GM19035 (cell line): ENCODE measurements at regions not wholly inside any gene's neighbourhood (a gene's known extent, or its start where the extent isn't known, plus 50 kb on each side); places are given as distances from the start of the nearest gene placed in this dataset.

ENCODE experiments used
- ATAC-seq: cut with Tn5 transposase; IDR thresholded peaks from one replicate; pipeline ENCODE4 v1.9.1; 2021; ENCODE audit not compliant: unreplicated experiment

DNA sequence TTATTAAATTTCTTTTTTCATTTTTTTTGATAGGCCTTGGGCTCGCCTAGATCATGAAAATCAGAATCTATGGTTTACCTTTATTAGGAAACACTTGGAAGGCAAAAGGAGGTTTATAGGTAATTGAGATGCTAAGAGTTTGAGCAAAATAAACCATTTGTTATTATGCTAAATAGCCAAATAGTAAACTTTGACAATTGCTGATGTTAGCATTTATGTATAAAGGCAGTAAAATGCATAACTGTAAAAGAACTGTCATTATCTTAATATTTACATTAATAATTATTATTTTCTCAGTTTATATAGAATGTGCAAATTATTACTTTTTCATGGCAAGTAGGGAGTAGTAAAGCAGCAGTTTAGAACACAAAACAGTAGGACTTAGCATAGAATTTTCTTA is 1737.8 kb upstream of the PRR20A start:
- ATAC-seq: no peak

DNA sequence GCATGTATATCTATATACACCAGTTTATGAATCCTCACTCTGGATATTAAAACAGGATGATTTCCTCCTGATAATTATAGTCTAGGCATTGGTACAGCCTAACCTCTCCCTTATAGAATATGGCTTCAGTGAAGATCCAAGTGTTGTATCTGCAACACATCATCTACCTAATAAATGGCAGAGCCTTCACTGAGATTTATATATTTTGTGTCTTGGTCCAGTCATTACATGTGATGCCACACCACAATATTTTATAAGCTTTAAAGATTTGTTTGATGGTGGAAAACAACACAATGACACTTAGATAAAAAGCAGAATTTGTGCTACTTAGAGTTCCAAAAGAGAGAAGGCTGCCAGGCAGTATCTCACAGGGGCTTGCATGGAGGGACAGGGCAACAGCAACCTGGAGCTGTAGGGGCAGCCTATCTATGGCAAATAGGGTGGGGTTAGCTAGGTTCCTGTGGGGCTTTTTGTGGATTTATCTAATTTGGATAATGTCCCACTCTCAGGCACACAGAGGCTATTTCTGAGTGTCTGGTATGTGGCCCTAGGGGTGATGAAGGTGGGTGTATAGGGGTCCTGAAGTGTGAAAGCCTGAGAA is 1736.7 kb upstream of the PRR20A start:
- no peak for ATAC-seq

DNA sequence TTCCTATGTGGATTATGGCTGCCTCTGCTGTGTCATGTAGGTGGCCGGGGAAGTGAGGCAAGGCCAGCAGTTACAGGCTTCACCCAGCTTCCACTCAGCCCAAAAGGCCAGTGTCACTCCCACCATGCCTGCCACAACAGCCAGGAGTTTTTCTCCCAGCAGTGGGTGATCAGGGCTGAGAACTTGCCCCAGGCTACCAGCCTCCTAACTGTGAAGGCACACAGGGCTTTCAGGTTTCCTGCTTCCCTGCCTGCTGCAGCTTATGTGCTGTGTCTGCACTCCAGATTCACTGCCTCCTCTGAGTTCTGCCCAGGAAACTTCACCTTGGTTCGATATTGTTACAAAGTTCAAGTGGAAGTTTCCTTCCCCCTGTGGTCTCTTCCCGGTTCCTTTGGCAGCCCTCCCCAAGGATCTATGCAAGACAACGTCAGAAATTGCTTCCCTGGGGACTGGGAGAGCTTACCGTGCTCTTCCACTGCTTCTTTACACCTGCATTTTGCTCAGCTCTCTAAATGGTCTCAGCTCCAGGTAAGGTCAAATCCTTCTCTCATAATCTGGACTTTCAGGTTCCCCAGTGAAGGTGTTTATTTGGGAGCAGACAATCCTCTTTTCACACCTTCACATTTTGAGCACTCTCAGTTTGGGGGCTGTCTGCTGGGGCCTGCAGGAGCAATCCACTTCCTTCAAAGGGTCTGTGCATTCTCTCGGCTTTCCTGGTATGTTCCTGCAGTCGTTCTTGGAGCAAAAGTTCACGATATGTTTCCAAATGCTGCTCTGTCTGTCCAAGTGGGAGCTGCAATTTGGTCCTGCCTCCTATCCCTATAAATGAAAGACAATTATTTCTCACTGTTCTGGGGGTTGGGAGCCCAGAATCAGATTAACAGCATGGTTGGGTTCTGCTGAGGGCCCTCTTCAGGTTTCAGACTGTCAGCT is 1730.1 kb upstream of the PRR20A start:
- no peak for ATAC-seq

DNA sequence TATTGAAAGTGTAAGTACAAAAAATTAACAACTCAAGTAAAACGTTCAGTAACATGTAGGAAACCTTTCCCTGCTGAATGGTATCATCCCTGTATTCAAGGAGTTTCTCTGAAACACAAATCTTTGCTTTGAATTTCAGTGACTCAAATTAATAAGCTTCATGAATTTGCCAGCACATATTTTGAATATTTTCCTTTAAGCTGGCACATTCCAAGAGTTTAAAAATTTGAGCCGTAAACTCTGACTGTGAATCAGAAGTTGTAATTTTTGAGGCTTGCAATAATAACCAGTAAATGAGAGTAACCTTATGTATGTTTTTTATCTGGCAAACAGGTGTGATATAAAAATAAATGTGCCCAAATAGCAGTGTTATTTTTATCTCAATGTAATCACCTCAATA is 1722.6 kb upstream of the PRR20A start:
- no peak for ATAC-seq

DNA sequence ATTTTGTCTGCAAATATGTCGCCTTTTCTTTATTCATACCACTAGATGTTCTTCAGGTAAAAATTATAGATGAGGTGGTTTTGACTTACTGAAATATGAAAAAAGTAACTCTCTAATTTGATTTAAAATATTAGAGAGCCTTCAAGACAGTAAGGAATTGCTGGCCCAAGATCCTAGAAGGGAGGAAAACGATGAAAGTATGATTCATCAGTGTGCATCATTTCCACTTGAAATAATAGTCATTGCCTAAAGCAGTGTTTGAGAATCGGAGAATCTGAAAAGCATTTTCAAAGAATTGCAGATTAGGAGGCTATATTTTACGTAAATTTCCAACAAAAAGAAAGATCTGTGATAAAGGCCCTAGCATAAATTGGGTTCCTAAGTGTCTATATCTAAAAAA is 1707.9 kb upstream of the PRR20A start:
- ATAC-seq: no peak

DNA sequence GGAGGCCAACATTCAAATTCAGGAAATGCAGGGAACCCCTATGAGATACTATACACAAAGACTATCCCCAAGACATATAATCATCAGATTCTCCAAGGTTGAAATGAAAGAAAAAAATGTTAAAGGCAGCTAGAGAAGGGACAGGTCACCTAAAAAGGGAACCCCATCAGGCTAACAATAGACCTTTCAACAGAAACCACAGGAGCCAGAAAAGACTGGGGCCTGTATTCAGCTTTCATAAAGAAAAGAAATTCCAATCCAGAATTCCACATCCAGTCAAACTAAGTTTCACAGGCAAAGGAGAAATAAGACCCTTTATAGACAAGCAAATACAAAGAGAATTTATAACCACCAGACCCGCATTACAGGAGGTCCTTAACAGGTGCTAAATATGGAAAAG is 1703.6 kb upstream of the PRR20A start:
- ATAC-seq: no peak

DNA sequence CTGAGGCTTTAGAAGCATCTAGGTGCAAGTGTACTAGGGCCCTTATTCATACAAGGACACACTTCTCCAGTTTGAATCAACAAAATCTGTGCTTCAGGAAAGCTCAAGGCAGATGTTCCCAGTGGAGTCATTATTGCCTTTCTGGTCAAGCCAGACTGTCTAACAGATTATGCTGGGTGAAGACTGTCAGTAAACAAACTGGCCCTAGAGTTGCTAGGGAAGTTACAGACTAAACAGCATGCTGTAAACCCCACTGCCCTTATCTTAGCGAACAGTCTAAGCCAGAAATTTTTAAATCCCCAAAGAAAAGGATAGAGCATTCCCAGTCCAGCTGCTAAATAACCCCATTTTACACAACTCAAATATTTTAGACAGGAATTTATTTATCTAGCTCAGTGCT is 1701.3 kb upstream of the PRR20A start:
- no peak for ATAC-seq

DNA sequence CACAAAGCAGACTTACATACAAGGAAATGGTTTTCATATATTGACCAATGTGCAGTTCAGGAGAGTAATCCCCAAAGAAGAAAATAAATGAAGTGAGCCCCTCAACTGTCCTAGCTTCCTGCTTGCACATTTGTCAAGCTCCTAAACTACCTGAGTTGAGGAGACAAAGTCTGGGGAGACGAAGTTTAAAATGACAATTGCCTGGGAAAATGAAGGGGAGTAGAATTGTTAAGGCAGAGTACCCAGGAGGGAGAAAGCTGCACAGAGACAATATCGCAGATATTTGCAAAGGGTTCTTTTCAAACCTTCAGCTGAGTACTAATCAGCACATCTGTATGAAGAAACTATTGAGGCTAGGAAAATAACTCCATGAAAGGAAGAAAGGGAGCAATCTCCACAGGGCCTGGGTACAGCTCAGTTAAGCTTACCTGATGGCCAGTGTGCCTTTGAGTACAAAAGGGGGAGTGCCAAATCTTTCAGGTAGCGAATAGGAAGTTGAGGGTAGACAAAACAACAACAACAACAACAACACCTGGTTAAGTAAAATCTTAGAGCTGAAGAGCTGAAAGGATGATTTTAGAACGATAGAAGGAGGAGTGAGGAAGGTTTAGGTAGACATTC is 1700.1 kb upstream of the PRR20A start:
- no peak for ATAC-seq

DNA sequence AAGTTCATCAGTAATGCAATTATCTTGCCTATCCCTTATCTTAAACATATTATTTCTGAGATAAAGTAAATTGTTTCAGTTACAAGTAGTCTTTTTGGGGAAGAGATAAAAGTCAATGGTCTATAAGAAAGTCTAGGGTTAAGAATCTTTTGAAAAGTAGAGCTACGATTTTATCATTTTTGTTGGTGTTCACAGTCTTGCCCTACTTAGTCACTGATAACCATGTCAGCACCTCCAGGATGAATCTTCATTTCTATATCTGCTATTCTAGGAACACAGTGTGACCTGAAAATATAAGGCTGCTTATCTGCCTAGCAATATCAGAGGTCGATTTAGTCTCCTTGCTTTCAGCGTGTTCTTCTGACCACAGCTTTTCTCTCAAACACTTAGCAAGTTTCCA is 1676.5 kb upstream of the PRR20A start:
- no peak for ATAC-seq

DNA sequence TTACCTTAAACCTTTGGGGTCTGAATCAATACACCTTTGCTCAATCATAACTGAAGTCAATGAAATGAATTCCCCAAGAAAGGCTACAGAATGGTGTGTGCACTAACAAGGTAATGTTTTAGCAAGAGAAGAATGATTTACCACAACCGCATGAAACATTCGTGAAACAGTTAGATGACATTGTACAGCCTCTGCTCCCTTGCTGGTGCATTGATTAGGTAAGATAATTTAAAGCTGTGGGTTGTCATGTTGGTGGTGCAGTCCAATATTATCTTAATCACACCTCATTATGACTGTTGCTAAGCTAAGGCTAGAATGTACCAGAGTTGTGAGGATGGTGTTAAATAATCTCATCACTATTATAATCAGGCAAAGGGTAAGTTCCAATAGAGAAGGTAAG is 1673.2 kb upstream of the PRR20A start:
- ATAC-seq: no peak

DNA sequence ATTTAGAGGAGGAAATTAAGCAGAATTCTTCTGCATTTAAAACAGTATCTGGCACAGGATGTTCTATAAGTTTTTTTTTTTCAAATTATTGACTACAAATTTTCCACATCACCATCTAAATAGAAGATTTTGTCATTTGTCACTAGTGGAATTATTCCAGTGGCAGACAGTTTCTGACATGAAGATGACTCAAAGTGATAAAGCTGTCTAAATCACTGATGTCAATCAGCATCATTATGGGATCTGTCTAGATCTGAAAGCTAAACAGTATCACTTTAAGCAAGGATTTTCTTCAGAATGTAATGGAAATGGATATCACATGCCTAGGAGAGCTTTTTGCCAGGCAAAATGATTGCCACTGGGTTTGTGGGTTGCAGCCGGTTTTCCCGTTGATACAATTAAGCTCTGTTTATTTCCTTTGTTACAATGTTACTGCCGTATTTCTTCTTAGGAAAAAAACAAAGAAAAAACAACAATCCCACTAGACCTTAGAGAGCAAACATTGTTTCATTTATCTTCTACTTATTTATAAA is 1657.0 kb upstream of the PRR20A start:
- ATAC-seq: no peak

DNA sequence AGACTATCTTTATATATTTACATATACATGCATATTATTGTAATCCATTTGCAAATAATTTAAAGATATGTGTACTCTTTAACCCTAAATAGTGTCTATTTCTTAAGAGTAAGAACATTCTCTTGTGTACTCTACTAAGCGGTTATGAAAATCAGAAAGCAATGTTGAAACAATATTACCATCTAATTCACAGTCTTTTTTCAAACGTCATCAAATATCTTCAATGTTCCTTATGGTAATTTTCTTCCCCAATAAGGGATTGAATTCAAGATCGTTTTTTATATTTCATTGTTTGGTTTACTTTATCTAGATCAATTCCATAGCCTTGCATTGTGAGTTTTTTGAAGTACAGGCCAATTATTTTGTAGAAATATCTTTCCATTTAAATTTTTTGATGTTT is 1647.4 kb upstream of the PRR20A start:
- ATAC-seq: no peak

DNA sequence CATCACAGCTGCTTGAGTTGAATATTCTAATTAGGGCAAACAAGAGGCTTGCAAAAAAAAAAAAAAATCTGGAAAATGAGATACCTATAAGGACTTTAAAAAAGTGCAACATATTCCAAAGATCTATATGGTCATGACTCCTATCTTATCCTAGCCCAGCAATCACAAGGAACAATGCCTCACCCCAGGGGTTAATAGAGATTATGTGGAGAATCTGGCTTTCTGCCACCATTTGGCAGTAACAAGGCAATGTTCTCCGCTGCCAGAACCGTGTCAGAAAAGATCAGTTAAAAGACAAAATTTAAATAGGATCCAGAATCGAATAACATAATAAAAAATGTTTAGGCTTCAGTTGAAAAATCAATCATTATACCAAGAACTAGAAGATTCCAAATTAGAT is 1643.2 kb upstream of the PRR20A start:
- ATAC-seq: no peak

DNA sequence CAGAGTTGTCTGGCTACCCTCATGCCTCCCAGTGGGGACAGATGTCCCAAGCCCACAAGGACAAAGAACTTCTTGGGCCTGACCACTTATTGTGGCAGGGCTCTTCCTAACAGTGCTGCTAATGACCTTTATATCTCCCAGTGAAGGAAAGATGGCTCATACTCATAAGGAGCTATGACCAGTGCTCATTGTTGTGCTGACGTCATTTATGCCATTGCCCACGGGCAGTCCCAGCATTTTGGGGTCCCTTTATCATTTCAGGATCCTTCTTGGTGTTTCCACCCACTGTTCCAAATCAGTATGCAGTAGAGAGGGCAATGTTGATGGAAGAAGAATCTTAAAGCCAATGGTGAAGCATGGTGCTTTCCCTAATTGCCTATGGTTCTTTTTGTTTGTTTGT is 1640.0 kb upstream of the PRR20A start:
- no peak for ATAC-seq

DNA sequence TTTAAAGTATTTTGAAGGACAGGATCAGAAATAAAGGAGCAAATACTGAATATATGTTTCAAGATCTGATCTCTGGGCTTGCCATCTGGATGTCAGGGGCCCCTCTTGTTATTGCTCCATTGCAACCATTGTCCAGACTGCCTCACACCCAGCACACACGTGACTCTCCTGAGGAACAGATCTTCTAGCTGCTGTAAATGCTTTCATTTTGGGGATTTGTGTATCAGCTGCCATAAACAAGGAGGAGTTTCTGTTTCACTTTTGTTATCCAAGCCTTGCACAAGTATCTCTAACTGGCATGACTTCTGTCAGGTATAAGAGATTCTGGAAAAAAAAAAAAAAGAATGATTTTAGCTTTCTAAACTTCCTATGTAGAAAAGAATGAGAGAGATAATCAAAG is 1624.1 kb upstream of the PRR20A start:
- no peak for ATAC-seq

DNA sequence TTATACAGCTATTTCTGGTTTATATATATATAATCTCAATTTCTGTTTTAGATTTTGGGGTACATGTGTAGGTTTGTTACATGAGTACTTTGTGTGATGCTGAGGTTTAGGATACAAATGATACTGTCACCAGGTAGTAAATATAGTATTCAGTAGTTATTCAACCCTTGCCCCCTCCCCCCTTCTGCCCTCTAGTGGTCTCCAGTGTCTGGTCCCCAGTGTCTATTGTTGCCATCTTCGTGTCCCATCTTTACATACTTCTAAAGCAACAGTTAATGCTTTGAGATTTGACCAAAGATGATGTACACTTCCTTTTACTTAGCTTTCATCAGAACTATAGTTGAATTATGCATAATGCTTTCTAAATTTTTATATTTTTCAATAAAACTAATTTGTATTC is 1623.4 kb upstream of the PRR20A start:
- ATAC-seq: no peak

DNA sequence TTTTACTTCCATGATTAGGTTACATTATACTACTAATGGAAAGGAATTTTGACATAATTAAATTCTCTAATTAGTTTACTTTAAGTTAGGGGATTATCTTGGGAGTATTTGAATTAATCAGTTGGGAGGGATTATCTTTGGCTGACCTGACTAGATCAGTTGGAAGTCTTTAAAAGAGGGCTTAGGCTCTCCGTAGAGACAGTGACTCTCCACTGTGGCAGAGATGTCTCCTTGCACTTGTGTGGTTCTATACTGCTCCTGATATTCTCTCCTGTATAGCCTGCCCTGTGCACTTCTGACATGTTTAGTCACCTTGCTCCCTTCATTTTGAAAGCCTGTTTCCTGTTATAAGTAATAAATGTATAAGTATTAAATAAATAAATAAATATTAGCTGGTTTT is 1612.3 kb upstream of the PRR20A start:
- no peak for ATAC-seq

DNA sequence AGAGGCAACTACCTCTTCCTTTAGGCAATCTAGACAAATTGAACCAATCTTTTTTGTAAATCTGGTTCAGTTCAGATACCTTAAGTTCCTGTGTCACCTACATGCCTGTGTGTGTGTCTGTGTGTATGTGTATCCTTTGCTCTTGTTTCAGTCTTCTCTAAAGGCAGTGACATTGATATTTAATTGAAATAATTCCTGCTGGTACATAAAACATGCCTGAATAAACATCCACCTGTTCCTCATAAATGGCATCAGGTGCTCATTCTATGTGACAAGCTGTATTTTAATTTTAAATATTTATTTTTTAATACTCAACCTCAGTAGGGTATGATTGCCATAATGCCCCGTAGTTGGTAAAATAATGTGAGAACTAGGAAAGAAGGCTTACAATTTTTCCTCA is 1606.4 kb upstream of the PRR20A start:
- no peak for ATAC-seq

DNA sequence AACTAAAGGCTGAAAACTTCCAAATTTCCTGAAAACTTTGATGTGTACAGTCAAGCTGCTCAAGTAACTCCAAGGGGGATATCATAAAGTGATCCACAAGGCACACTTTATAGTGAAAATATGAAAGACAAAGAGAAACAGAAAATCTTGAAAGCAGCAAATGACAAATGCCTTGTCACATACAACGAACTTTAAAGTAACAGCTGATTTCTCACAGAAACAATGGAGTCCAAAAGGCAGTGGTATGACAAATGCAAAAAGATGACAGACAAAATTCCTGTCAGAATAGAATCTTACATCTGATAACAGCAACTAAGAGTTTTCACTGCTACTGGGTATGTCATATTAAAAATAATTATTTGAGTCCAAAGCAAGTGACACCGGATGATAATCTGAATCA is 1602.3 kb upstream of the PRR20A start:
- ATAC-seq: no peak

DNA sequence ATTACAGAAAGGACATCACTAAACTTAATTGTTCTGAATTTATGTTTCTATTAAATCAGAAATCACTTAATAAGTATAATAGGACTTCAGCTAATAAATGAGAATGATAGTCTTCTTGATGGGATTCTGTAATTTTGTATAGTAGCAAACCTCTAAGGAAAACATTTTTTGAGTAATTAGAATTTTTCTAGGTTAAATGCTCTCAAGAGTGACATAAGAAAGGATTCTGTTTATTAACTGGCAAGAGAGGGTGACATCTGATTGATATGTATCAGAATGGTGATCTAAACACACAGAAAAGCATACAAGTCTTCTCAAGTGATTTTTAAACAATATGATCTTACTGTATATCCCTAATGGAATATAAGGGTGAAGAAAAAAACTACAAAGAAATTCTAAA is 1597.7 kb upstream of the PRR20A start:
- no peak for ATAC-seq

DNA sequence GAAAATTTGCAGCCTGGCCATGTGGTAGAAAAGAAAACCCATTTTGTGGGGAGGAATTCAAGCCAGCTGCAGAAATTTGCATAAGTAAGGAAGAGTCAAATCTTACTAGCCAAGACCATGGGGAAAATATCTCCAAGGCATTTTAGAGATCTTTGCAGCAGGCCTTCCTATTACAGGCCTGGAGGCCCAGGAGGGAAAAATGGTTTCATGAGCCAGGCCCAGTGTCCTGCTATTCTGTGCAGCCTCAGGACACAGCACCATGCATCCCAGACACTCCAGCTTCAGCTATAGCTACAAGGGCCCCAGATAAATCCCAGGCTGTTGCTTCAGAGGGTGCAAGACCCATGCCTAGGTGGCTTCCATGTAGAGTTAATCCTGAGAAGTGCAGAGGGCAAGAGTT is 1590.1 kb upstream of the PRR20A start:
- no peak for ATAC-seq

DNA sequence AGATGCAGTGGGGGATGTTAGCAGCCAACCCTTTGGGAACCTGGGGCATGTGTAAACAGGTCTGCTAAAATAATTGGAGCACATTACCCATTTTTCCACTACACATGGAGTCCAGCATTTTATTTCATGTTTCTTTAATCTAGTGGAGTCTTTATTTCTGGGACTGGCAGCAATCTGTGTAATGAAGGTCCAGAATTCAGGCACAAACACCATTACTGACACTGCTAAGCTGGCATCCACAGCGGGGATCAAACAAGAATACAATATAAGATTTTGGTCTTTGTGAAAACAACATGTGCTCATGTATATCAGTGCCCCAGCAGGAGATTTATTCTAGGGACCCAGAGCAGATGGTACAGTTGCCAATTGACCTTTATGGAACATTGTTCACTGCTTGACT is 1587.0 kb upstream of the PRR20A start:
- ATAC-seq: no peak
